K562 (cell line): ENCODE measurements at regions not wholly inside any gene's neighbourhood (a gene's known extent, or its start where the extent isn't known, plus 50 kb on each side); places are given as distances from the start of the nearest gene placed in this dataset.

Experiments
- CBX1 ChIP-seq: sonication (generic); IDR thresholded peaks from 2 replicates; pipeline ENCODE4 v1.6.1; 2016; ENCODE audit warnings: antibody characterized with exemption, low read depth, mild to moderate bottlenecking
- CBX5 ChIP-seq: IDR thresholded peaks from 2 replicates; pipeline ENCODE4 v1.6.1; 2014; ENCODE audit warnings: low read depth, borderline replicate concordance
- CTCF ChIP-seq, 3 experiments: IDR thresholded peaks in 2 of 3; conservative IDR thresholded peaks in 1 of 3; 2 replicates each; pipeline ENCODE4 v1.5.1; 2011 to 2012; ENCODE audit warnings: low read length in 3 of 3, mild to moderate bottlenecking in 3 of 3, control low read depth in 2 of 3, improper control_type of control experiment in 1 of 3, inconsistent platforms in 1 of 3, low read depth in 1 of 3, mixed read lengths in 1 of 3, moderate library complexity in 1 of 3; ENCODE audit not compliant: insufficient read depth in 2 of 3
- MAFK ChIP-seq: IDR thresholded peaks from 2 replicates; pipeline ENCODE4 v1.6.1; 2011; ENCODE audit warnings: low read length, improper control_type of control experiment
- XRCC3 ChIP-seq: fragments of 450-650 bp; IDR thresholded peaks from 2 replicates; pipeline ENCODE4 v1.6.1; 2017; ENCODE audit warnings: mild to moderate bottlenecking, moderate library complexity
- ZBTB26 ChIP-seq: fragments of 450-650 bp; formaldehyde crosslinking; IDR thresholded peaks from 2 replicates; pipeline ENCODE4 v1.4.0; 2022; ENCODE audit warnings: missing genetic modification characterization
- ZNF140 ChIP-seq: fragments of 250-450 bp; sonication (Bioruptor Pico); IDR thresholded peaks from 2 replicates; pipeline ENCODE4 v1.8.0; 2021; ENCODE audit warnings: moderate library complexity, mild to moderate bottlenecking, inconsistent platforms
- TF ChIP-seq, protein P1 (sequence below): sonication (generic); formaldehyde crosslinking; IDR thresholded peaks from 2 replicates; pipeline ENCODE4 v1.9.0; 2022; ENCODE audit warnings: mild to moderate bottlenecking, missing genetic modification reagents
- TF ChIP-seq, protein P2 (sequence below): fragments of 200-800 bp; sonication (Bioruptor generic); IDR thresholded peaks from 2 replicates; pipeline ENCODE4 v1.6.1; 2017; ENCODE audit warnings: missing genetic modification characterization, missing compliant biosample characterization

- no peak for TF ChIP-seq ZNF140
- TF ChIP-seq CBX5, result no peak
- no peak for TF ChIP-seq XRCC3
- TF ChIP-seq CTCF (IDR thresholded peaks at IDR 0.05 in 2 of 3, conservative IDR thresholded peaks at IDR 0.05 in 1 of 3; ENCODE audit: insufficient read depth in 2 of 3, low read depth in 1 of 3, low read length in 3 of 3), result no peak
- no peak for TF ChIP-seq CBX1
- no peak for TF ChIP-seq ZBTB26 (CRISPR knock-in tag)
- peak; percentile 64; the same call in 1 of the 2 replicates for TF ChIP-seq MAFK
- TF ChIP-seq, protein P1, sequence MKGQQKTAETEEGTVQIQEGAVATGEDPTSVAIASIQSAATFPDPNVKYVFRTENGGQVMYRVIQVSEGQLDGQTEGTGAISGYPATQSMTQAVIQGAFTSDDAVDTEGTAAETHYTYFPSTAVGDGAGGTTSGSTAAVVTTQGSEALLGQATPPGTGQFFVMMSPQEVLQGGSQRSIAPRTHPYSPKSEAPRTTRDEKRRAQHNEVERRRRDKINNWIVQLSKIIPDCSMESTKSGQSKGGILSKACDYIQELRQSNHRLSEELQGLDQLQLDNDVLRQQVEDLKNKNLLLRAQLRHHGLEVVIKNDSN, result no peak
- TF ChIP-seq, protein P2, sequence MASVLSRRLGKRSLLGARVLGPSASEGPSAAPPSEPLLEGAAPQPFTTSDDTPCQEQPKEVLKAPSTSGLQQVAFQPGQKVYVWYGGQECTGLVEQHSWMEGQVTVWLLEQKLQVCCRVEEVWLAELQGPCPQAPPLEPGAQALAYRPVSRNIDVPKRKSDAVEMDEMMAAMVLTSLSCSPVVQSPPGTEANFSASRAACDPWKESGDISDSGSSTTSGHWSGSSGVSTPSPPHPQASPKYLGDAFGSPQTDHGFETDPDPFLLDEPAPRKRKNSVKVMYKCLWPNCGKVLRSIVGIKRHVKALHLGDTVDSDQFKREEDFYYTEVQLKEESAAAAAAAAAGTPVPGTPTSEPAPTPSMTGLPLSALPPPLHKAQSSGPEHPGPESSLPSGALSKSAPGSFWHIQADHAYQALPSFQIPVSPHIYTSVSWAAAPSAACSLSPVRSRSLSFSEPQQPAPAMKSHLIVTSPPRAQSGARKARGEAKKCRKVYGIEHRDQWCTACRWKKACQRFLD (CRISPR knock-in tag), result no peak
Measured at GRCh38 chr3:11915621-11916424, 69.1 kb upstream of the TAMM41 start.
